Activated CD4-positive, alpha-beta T cell treated with anti-CD3 and anti-CD28 coated beads for 4 hours (primary cell): ENCODE measurements at regions not wholly inside any gene's neighbourhood (a gene's known extent, or its start where the extent isn't known, plus 50 kb on each side); places are given as distances from the start of the nearest gene placed in this dataset.
"Not testable (repeated sequence)": the region's sequence is repeated elsewhere in the genome, so short reads cannot be mapped to it uniquely, and the experiment has no call there.

Experiments
- DNase-seq, 2 donors: peaks; one replicate each; pipeline ENCODE4 v3.0.0-alpha.2; 2020

GRCh38 chr21:20215959-20216358 is 782.2 kb upstream of the NCAM2 start:
- no peak for DNase-seq

- DNase-seq: no peak
Measured at GRCh38 chr21:20220586-20220985, 777.6 kb upstream of the NCAM2 start.

- DNase-seq: not testable (repeated sequence)
Measured at GRCh38 chr21:20221981-20222380, 776.2 kb upstream of the NCAM2 start.

- not testable (repeated sequence) for DNase-seq
Measured at GRCh38 chr21:20236649-20237048, 761.6 kb upstream of the NCAM2 start.

- no peak for DNase-seq
Measured at GRCh38 chr21:20249401-20249800, 748.8 kb upstream of the NCAM2 start.

- DNase-seq: no peak
Measured at GRCh38 chr21:20250337-20250736, 747.9 kb upstream of the NCAM2 start.

GRCh38 chr21:20253261-20253660 is 744.9 kb upstream of the NCAM2 start:
- no peak for DNase-seq

GRCh38 chr21:20254964-20255363 is 743.2 kb upstream of the NCAM2 start:
- DNase-seq: no peak

GRCh38 chr21:20257052-20257740 is 741.0 kb upstream of the NCAM2 start:
- DNase-seq: no peak

GRCh38 chr21:20258542-20258941 is 739.7 kb upstream of the NCAM2 start:
- no peak for DNase-seq

GRCh38 chr21:20259031-20259867 is 739.0 kb upstream of the NCAM2 start:
- no peak for DNase-seq

- DNase-seq: no peak
Measured at GRCh38 chr21:20260124-20260523, 738.1 kb upstream of the NCAM2 start.

- DNase-seq: no peak
Measured at GRCh38 chr21:20261364-20261763, 736.8 kb upstream of the NCAM2 start.

- no peak for DNase-seq
Measured at GRCh38 chr21:20265707-20266440, 732.3 kb upstream of the NCAM2 start.

- no peak for DNase-seq
Measured at GRCh38 chr21:20266441-20266710, 731.8 kb upstream of the NCAM2 start.

- DNase-seq: no peak
Measured at GRCh38 chr21:20270365-20271055, 727.7 kb upstream of the NCAM2 start.

- no peak for DNase-seq
Measured at GRCh38 chr21:20272791-20273362, 725.3 kb upstream of the NCAM2 start.

GRCh38 chr21:20276377-20276776 is 721.8 kb upstream of the NCAM2 start:
- no peak for DNase-seq

- DNase-seq: no peak
Measured at GRCh38 chr21:20276954-20277353, 721.3 kb upstream of the NCAM2 start.

GRCh38 chr21:20283836-20284235 is 714.4 kb upstream of the NCAM2 start:
- no peak for DNase-seq

GRCh38 chr21:20292280-20292679 is 705.9 kb upstream of the NCAM2 start:
- no peak for DNase-seq

GRCh38 chr21:20292854-20293253 is 705.4 kb upstream of the NCAM2 start:
- not testable (repeated sequence) for DNase-seq

- DNase-seq: no peak
Measured at GRCh38 chr21:20301395-20301794, 696.8 kb upstream of the NCAM2 start.
